GM06990 (cell line): ENCODE measurements at regions not wholly inside any gene's neighbourhood (a gene's known extent, or its start where the extent isn't known, plus 50 kb on each side); places are given as distances from the start of the nearest gene placed in this dataset.

Source experiments
- DNase-seq: peaks from one replicate; pipeline ENCODE4 v3.0.0-alpha.2; 2011; ENCODE audit not compliant: insufficient read length; ENCODE audit errors: extremely low read depth
- H3K27me3 ChIP-seq: replicated peaks from 2 replicates; pipeline ENCODE4 v1.6.0; 2011; ENCODE audit warnings: low read length; ENCODE audit not compliant: control insufficient read depth, insufficient read depth
- H3K36me3 ChIP-seq: 2 replicates; pipeline ENCODE4 v1.5.1; 2011; ENCODE audit warnings: low read length; ENCODE audit not compliant: control insufficient read depth, insufficient read depth
- H3K4me3 ChIP-seq: replicated peaks from 2 replicates; pipeline ENCODE4 v1.5.1; 2011; ENCODE audit warnings: low read depth, mild to moderate bottlenecking, control low read depth, low read length
- TF ChIP-seq, protein P1 (sequence below): IDR thresholded peaks from 2 replicates; pipeline ENCODE4 v1.5.1; 2011; ENCODE audit warnings: low read length, control low read depth, mild to moderate bottlenecking, inconsistent platforms; ENCODE audit not compliant: insufficient read depth, poor library complexity, severe bottlenecking

DNA sequence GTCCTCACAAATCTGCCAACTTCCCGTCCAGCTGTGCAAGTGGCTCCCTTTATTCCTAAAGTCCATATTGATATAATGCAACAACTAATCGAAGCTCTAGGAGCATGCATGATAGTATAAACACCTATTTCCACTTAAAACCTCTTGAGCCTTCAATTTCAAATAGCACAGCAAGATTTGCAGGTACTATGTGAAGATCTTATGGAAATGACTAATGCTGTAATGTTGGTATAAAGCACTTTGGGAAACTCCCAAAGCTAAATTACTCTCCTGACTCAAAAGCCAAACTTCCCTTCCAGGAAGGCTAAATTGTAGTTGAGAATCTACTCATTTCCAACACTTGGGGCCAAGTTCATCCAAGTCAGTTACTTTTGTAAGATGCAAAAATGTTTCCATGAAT is 287.6 kb upstream of the CDH11 start:
- no peak for DNase-seq
- Histone ChIP-seq H3K27me3 (no peaks in the 10 kb centered on the region), H3K36me3 (no peaks in the 10 kb centered on the region), H3K4me3 (no peak overlapping the region)
- TF ChIP-seq, protein P1, sequence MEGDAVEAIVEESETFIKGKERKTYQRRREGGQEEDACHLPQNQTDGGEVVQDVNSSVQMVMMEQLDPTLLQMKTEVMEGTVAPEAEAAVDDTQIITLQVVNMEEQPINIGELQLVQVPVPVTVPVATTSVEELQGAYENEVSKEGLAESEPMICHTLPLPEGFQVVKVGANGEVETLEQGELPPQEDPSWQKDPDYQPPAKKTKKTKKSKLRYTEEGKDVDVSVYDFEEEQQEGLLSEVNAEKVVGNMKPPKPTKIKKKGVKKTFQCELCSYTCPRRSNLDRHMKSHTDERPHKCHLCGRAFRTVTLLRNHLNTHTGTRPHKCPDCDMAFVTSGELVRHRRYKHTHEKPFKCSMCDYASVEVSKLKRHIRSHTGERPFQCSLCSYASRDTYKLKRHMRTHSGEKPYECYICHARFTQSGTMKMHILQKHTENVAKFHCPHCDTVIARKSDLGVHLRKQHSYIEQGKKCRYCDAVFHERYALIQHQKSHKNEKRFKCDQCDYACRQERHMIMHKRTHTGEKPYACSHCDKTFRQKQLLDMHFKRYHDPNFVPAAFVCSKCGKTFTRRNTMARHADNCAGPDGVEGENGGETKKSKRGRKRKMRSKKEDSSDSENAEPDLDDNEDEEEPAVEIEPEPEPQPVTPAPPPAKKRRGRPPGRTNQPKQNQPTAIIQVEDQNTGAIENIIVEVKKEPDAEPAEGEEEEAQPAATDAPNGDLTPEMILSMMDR: no peak

DNA sequence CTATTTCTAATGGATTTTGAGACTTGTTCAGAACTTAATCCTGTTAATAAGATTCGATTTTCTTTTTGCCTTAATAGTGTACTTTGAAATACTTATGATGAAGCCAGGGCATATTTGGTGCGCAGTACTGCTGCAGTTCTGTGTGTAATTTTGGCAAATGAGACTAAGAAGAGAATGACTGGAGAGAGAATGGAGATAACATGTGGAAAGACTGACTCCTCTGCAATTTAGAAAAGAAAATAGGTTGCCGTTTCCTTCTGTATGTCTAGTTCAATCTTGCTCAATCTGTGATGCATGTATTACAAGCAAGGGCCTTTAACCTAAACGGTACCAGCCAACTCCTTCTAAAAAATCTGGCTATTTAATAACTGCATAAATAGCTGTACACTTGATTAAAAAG is 285.1 kb upstream of the CDH11 start:
- DNase-seq: no peak
- Histone ChIP-seq H3K4me3 (no peak overlapping the region), H3K27me3 (no peaks in the 10 kb centered on the region), H3K36me3 (no peaks in the 10 kb centered on the region)
- TF ChIP-seq, protein P1: no peak

DNA sequence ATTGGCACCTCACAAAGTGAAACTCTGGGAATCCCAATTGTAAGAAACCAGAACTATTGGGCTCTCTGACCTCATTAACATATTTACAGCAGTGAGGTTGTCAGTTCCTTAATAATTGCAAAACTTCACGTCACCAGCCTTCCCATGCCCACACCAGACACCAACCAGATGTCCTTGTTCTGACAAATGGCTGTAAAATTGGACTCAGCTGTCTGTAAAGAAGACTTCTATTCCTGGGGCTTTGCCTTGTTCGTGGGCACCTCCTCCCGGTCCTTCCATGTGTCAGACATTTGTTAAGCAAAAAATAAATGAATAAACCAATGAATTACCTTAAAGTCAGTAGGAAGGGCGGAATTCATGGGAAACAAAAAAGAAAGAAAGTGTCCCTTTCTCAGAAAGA is 284.3 kb upstream of the CDH11 start:
- Histone ChIP-seq H3K4me3 (no peak overlapping the region), H3K36me3 (no peaks in the 10 kb centered on the region), H3K27me3 (no peaks in the 10 kb centered on the region)
- DNase-seq: no peak
- TF ChIP-seq, protein P1: no peak

DNA sequence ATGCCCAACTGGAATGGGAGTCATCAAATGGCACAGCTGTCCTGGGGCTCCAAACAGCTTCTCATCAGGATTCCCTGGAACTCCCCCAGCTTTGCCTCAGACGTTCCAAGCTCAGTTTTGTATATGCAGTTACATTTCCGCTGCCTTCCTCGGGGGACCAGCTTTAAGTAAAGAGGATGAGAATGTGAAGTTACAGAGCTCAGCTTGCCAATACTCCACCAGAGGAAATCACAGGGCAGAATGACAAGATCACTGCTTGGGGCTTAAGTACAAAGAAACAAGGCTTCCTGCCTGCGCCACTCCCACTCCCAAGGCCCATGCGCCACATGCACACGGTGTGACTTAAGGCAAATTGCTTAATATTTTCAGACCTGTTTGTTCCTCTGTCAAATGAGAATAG is 272.4 kb upstream of the CDH11 start:
- TF ChIP-seq, protein P1: no peak
- no peak for DNase-seq
- Histone ChIP-seq H3K27me3 (no peaks in the 10 kb centered on the region), H3K4me3 (no peak overlapping the region), H3K36me3 (no peaks in the 10 kb centered on the region)

DNA sequence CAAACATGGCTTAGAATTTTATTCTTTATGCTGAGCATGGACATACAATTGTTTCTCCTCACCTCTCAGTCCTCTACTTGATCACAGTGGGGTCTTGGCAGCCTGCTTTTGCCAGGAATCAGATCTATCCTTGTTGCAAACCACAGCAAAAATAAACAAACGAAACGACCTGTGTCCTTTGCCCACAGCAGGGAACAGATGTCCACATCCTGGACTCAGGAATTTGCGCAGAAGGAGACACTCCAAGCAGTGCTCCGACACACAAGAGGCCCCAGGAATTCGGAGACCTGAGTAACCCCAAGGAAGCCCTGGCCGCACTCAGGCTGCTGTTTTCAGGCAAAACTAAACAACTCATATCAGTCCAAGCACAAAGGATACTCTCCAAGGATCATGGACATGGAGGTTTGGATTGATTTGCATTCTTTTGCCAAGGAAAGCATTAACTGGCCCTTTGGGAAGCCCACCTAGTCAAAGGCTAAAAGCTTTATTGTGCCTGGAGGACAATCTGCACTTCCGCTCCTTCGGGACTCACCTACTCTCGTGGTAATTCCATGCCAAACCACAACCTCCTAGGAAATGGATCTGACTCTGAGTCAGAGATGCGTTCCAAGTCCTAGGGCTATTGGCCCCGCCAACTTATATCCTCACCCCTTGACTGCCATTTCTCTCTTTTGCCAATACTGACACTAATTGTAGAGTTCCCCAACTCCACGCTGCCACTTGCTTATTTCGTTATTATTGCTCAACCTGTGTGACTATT is 271.1 kb upstream of the CDH11 start:
- Histone ChIP-seq H3K4me3 (no peak overlapping the region), H3K36me3 (no peaks in the 10 kb centered on the region), H3K27me3 (no peaks in the 10 kb centered on the region)
- TF ChIP-seq, protein P1: no peak
- no peak for DNase-seq

DNA sequence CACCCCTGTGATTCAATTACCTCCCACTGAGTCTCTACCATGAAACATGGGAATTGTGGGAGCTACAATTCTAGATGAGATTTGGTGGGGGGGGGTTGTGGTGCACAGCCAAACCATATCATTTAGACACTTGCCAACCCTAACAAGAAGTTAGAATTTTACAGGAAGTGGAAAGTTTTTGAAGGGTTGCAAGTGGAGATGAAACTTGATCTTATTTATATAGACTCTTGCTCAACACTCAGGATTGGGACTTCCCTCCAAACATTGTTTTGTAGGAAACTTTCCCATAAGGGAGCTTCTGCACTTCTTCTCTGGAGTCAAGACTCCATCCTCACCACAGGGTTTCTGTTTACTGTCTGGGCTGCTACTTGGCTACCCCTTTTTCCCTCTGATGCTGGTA is 266.7 kb upstream of the CDH11 start:
- DNase-seq: no peak
- Histone ChIP-seq H3K36me3 (no peaks in the 10 kb centered on the region), H3K4me3 (no peak overlapping the region), H3K27me3 (no peaks in the 10 kb centered on the region)
- TF ChIP-seq, protein P1: no peak
